AG04449 (cell line): ENCODE measurements at regions not wholly inside any gene's neighbourhood (a gene's known extent, or its start where the extent isn't known, plus 50 kb on each side); places are given as distances from the start of the nearest gene placed in this dataset.
"Not testable (repeated sequence)": the region's sequence is repeated elsewhere in the genome, so short reads cannot be mapped to it uniquely, and the experiment has no call there.

ENCODE experiments used
- CTCF ChIA-PET: fragments of 350-600 bp; formaldehyde crosslinking; extraction: SDS; loops from one replicate; lab custom pipeline; 2021; ENCODE audit warnings: antibody characterized with exemption; lab: Yijun Ruan, JAX
- POLR2A ChIA-PET: fragments of 400-600, 350-600 bp; formaldehyde crosslinking; extraction: SDS; loops from one replicate; lab custom pipeline; 2020; ENCODE audit warnings: antibody characterized with exemption, inconsistent platforms; lab: Yijun Ruan, JAX
- DNase-seq: peaks from one replicate; pipeline ENCODE4 v3.0.0-alpha.2; 2010; ENCODE audit warnings: low read depth, low spot score
- H3K4me3 ChIP-seq: 2 replicates; pipeline ENCODE4 v1.5.1; 2011; ENCODE audit warnings: low read depth, mild to moderate bottlenecking, control low read depth, low read length
- CTCF ChIP-seq: IDR thresholded peaks from one replicate; pipeline ENCODE4 v1.5.1; 2011; ENCODE audit warnings: mild to moderate bottlenecking, moderate library complexity, low read length, control low read depth, inconsistent platforms; ENCODE audit not compliant: insufficient read depth; ENCODE audit errors: missing control alignments

GRCh38 chr15:20310603-20311002 is 231.0 kb downstream of the GOLGA6L6 start:
- ChIA-PET POLR2A (no interaction called here), CTCF (no interaction called here)
- DNase-seq, result no peak
- no peak overlapping the region for H3K4me3 ChIP-seq
- no peak for TF ChIP-seq CTCF

DNA sequence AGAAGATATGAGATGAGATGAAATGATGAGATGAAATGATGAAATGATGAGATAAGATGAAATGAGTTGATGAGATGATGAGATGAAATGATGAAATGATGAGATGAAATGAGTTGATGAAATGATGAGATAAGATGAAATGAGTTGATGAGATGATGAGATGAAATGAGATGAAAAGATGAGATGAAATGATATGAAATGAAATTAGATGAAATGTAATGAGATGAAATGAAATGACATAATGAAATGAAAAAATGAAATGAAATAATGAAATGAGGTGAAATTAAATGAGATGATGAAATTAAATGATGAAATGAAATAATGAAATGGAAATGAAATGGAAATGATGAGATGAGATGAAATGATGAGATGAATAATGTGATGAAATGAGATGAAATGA is 231.6 kb downstream of the GOLGA6L6 start:
- H3K4me3 ChIP-seq, CTCF ChIA-PET, DNase-seq, POLR2A ChIA-PET: not testable (repeated sequence)

DNA sequence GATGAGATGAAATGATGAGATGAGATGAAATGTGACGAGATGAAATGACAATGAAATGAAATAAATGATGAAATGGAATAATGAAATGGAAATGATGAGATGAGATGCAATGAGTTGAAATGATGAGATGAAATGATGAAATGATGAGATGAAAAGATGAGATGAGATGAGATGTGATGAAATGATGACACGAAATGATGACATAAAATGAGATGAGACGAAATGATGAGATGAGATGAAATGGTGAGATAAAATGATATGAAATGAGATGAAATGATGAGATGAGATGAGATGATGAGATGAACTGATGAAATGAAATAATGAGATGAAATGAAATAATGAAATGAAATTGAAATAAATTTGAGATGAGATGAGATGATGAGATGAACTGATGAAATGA is 232.2 kb downstream of the GOLGA6L6 start:
- POLR2A ChIA-PET, DNase-seq, H3K4me3 ChIP-seq, CTCF ChIA-PET: not testable (repeated sequence)

DNA sequence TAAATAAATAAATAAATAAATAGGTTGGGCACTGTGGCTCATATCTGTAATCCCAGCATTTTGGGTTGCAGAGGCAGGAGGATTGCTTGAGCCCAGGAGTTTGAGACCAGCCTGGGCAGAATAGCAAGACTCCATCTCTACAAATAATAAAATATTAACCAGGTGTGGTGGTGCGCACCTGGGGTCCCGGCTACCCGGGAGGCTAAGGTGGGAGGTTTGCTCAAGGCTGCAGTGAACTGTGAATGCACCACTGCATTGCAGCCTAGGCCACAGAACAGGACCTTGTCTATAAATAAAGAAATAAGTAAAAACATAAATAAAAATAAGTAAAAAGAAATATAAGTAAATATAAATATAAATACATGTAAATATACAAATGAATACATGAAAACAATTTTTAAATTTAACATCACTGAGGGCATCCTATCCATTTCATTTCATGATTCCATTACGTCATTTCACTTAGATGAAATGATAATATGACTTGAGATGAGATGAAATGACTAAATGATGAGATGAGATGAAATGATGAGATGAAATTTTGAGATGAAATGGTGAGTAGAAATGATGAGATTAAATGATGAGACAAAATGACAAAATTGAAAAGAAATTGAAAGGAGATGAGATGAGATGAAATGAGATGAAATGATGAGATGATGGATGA is 233.4 kb downstream of the GOLGA6L6 start:
- H3K4me3 ChIP-seq, CTCF ChIA-PET, POLR2A ChIA-PET, DNase-seq: not testable (repeated sequence)

DNA sequence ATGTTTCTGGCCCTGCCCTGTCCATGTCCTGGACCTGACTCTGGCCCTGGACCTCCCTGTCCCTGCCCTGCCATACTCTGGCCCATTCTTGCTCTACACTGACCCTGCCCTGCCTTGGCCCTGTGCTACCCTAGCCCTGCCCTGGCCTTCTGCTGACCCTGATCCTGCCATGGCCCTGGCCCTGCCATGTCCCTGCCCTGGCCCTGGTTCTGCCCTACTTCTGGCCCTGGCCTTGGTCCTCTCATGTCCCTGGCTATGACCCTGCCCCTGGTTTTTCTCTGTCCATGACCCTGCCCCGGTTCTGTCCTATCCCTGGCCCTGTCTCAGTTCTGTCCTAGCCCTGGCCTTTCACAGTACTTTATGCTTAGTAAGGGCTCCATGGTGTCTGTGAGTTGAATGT is 234.5 kb downstream of the GOLGA6L6 start:
- POLR2A ChIA-PET, DNase-seq, H3K4me3 ChIP-seq, CTCF ChIA-PET: not testable (repeated sequence)

DNA sequence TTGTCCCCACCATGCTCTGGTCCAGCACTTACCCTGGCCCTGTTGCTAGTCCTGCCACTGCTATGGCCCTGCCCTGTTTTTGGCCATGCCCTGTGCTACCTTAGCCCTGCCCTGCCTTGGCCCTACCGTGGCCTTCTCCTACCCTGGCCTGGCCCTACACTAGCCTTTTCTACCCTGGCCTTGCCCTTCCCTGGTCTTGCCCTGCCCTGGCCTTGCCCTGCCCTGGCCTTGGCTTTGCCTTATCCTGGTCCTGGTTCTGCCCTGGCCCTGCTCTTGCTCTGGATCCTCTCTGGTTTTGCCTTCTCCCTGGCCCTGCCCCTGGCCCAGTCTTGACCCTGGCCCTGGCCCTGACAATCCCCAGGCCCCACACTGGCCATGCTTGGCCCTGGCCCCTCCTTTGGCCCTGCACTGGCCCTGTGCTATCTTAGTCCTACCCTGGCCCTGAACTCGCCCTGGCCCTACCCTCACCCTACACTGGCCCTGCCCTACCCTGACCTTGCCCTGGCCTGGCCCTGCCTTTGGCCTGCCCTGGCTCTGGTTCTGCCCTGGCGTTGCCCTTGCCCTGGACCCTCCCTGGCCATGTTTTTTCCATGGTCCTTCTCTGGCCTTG is 235.0 kb downstream of the GOLGA6L6 start:
- DNase-seq, POLR2A ChIA-PET, CTCF ChIA-PET, H3K4me3 ChIP-seq: not testable (repeated sequence)

DNA sequence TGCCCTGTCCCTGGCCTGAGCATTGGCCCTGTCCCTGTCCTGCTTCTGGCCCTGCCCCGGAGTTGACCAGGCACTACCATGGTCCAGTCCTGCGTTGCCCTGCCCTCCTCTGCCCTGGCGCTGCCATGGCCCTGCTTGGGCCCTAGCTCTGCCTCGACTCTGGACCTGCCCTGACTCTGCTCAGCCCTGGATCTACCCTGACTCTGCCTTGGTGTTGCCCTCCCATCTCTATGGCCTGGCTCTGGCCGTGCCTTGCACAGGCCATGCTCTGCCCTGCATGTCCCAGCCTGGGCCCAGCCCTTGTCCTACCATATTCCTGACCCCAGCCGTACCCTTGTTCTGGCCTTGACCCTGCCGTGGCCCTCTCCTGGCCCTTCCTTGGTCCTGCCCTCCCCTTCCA is 235.7 kb downstream of the GOLGA6L6 start:
- CTCF ChIA-PET, POLR2A ChIA-PET, H3K4me3 ChIP-seq, DNase-seq: not testable (repeated sequence)

DNA sequence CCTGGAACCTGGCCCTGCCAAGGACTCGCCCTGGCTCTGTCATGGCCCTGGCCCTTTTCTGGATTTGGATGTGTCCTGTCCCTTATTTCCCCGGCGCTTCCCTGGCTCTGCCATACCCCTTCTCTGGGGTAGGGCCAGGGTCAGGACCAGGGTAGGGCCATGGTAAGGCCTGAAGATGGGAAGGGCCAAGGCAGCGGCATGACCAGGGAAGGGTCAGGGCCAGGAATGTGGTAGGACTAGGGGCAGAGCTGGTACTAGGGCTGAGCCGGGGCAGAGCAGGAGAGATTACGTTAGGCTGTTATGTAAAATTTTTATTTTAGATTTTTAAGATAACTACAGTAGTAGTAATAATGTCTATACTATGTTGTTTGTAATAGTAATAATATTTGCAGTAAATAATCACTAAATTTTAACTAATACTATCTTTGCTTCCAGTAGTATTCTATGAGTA is 236.6 kb downstream of the GOLGA6L6 start:
- POLR2A ChIA-PET, CTCF ChIA-PET: not testable (repeated sequence)

GRCh38 chr15:20304282-20305014 is 237.2 kb downstream of the GOLGA6L6 start:
- DNase-seq, CTCF ChIA-PET, POLR2A ChIA-PET, H3K4me3 ChIP-seq: not testable (repeated sequence)

More for the DNA sequence above, 236.6 kb downstream of the GOLGA6L6 start:
- not testable (repeated sequence) for H3K4me3 ChIP-seq, DNase-seq

DNA sequence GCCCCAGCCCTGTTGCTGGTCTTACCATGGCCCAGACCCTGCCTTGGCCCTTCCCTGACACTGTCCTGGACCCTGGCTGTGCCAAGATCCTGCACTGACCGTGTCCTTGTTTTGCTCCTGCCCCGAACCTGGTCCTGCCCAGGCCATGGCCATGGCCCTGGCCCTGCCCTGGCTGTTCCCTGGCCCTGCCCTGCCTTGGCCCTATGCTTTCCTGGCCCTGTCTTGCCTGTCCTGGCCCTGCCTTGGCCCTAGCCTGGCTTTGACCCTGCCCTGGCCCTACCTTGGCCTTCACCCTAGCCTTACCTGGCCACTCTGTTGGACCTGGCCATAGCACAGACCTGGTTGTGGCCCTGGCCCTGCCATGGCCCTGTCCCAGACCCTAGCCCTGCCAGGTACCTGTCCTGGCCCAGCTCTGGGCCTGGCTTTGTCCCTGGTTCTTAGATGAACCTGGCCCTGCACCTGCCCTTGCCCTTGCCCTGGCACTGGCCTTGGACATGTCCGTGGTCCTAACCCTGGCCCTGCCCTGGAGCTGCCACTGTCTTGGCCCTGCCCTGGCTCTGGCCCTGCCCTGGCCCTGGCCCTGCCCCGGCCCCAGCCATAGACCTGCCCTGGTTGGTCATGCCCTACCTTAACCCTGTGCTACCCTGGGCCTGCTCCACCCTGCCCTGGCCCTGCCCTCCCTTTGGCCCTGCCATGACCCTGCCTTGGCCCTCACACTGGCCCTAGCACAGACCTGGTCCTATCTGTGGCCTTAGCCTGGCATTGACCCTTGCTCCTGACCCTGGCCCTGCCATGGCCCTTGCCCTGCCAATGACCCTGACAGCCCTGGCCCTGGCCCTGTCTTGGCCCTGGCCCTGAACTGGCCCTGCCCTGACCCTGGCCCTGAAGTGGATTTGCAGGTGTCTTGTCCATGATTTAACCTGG is 238.1 kb downstream of the GOLGA6L6 start:
- CTCF ChIA-PET, H3K4me3 ChIP-seq, POLR2A ChIA-PET, DNase-seq: not testable (repeated sequence)

- DNase-seq, CTCF ChIA-PET, POLR2A ChIA-PET, H3K4me3 ChIP-seq: not testable (repeated sequence)
These were observed 239.2 kb downstream of the GOLGA6L6 start for GRCh38 chr15:20302141-20303069.

DNA sequence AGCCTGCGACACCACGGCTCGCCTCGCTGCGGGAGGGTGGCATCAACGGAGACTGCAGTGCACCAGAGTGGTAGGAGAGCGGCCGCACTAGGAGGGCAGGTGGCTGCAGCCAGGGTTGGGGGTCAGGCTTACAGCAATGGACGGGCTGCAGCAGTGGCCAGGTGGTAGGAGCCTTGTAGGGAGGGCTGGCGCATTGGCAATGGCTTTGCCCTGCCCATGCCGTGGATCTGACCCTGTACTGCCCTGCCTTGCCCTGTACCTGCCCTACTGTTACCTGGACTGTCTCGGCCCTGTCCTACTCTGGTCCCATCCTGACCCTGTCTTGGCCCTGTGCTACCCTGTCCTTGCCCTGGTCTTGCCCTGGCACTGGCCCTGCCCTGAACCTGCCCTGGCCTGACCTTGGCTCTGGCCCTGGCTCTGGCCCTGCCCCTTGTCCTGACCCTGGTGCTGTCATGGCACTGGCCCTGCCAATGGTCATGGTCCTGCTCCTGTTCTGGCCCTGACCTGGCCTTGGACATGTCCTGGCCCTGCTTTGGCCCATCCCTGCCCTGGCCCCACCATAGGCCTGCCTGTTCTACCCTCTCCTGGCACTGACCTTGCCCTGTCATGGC is 240.0 kb downstream of the GOLGA6L6 start:
- DNase-seq, CTCF ChIA-PET, POLR2A ChIA-PET, H3K4me3 ChIP-seq: not testable (repeated sequence)

- DNase-seq, H3K4me3 ChIP-seq, CTCF ChIA-PET, POLR2A ChIA-PET: not testable (repeated sequence)
These were observed 240.6 kb downstream of the GOLGA6L6 start for GRCh38 chr15:20301041-20301390.
